ENCODE measurements at regions not wholly inside any gene's neighbourhood (a gene's known extent, or its start where the extent isn't known, plus 50 kb on each side); places are given as distances from the start of the nearest gene placed in this dataset.

- H3K4me2 ChIP-seq (ENCODE audit: insufficient read depth, low read length), result no peak overlapping the region
- H3K27me3 ChIP-seq (ENCODE audit: insufficient read depth, low read length, poor library complexity), result no peaks in the 10 kb centered on the region
- ATAC-seq (ENCODE audit: insufficient read depth, low read depth) (no peak), DNase-seq (no peak)
- no peaks in the 10 kb centered on the region for H3K79me2 ChIP-seq (ENCODE audit: insufficient read depth, low read length)
- H2AFZ ChIP-seq (ENCODE audit: low read depth, low read length), result no peak overlapping the region
- H3K36me3 ChIP-seq (ENCODE audit: insufficient read depth, low read length), result no peaks in the 10 kb centered on the region
- H3K9me3 ChIP-seq (ENCODE audit: insufficient read depth, low read length, severe bottlenecking), result no peaks in the 10 kb centered on the region
- no peak overlapping the region for H3K4me3 ChIP-seq (ENCODE audit: low read depth in 1 of 2, low read length in 2 of 2)
- no peaks in the 10 kb centered on the region for H4K20me1 ChIP-seq (ENCODE audit: insufficient read depth, low read length)
- TF ChIP-seq EZH2 (IDR thresholded peaks at IDR 0.05; ENCODE audit: borderline replicate concordance, low read depth, low read length, severe bottlenecking) (no peak), CTCF (IDR thresholded peaks at IDR 0.05; ENCODE audit: borderline replicate concordance, extremely low read depth, low read length, poor library complexity, severe bottlenecking) (no peak)
- no peaks in the 10 kb centered on the region for H3K4me1 ChIP-seq (ENCODE audit: insufficient read depth, low read length)
- H3K9ac ChIP-seq (ENCODE audit: low read depth, low read length), result no peak overlapping the region
- no peak overlapping the region for H3K27ac ChIP-seq (ENCODE audit: low read length)
Observed at GRCh38 chr13:34772206-34772605, 169.9 kb upstream of the NBEA start.

GRCh38 chr13:34772881-34773280, 169.2 kb upstream of the NBEA start:
- H3K27ac ChIP-seq (ENCODE audit: low read length), result no peak overlapping the region
- no peaks in the 10 kb centered on the region for H3K4me1 ChIP-seq (ENCODE audit: insufficient read depth, low read length)
- no peaks in the 10 kb centered on the region for H3K27me3 ChIP-seq (ENCODE audit: insufficient read depth, low read length, poor library complexity)
- no peaks in the 10 kb centered on the region for H4K20me1 ChIP-seq (ENCODE audit: insufficient read depth, low read length)
- no peak overlapping the region for H3K4me3 ChIP-seq (ENCODE audit: low read depth in 1 of 2, low read length in 2 of 2)
- DNase-seq, result no peak
- ATAC-seq (ENCODE audit: insufficient read depth, low read depth), result no peak
- H3K9me3 ChIP-seq (ENCODE audit: insufficient read depth, low read length, severe bottlenecking), result no peaks in the 10 kb centered on the region
- no peak overlapping the region for H2AFZ ChIP-seq (ENCODE audit: low read depth, low read length)
- TF ChIP-seq CTCF (IDR thresholded peaks at IDR 0.05; ENCODE audit: borderline replicate concordance, extremely low read depth, low read length, poor library complexity, severe bottlenecking) (no peak), EZH2 (IDR thresholded peaks at IDR 0.05; ENCODE audit: borderline replicate concordance, low read depth, low read length, severe bottlenecking) (no peak)
- no peak overlapping the region for H3K9ac ChIP-seq (ENCODE audit: low read depth, low read length)
- H3K79me2 ChIP-seq (ENCODE audit: insufficient read depth, low read length), result no peaks in the 10 kb centered on the region
- no peak overlapping the region for H3K4me2 ChIP-seq (ENCODE audit: insufficient read depth, low read length)
- no peaks in the 10 kb centered on the region for H3K36me3 ChIP-seq (ENCODE audit: insufficient read depth, low read length)

GRCh38 chr13:34776390-34776981, 165.6 kb upstream of the NBEA start:
- no peaks in the 10 kb centered on the region for H3K4me1 ChIP-seq (ENCODE audit: insufficient read depth, low read length)
- no peak overlapping the region for H3K4me2 ChIP-seq (ENCODE audit: insufficient read depth, low read length)
- H3K36me3 ChIP-seq (ENCODE audit: insufficient read depth, low read length), result no peaks in the 10 kb centered on the region
- no peaks in the 10 kb centered on the region for H4K20me1 ChIP-seq (ENCODE audit: insufficient read depth, low read length)
- H3K27me3 ChIP-seq (ENCODE audit: insufficient read depth, low read length, poor library complexity), result no peaks in the 10 kb centered on the region
- H3K27ac ChIP-seq (ENCODE audit: low read length), result no peak overlapping the region
- ATAC-seq (ENCODE audit: insufficient read depth, low read depth), result no peak
- no peak overlapping the region for H2AFZ ChIP-seq (ENCODE audit: low read depth, low read length)
- TF ChIP-seq CTCF (IDR thresholded peaks at IDR 0.05; ENCODE audit: borderline replicate concordance, extremely low read depth, low read length, poor library complexity, severe bottlenecking), result no peak
- no peak for TF ChIP-seq EZH2 (IDR thresholded peaks at IDR 0.05; ENCODE audit: borderline replicate concordance, low read depth, low read length, severe bottlenecking)
- no peak for DNase-seq
- H3K79me2 ChIP-seq (ENCODE audit: insufficient read depth, low read length), result no peaks in the 10 kb centered on the region
- H3K9ac ChIP-seq (ENCODE audit: low read depth, low read length), result no peak overlapping the region
- H3K9me3 ChIP-seq (ENCODE audit: insufficient read depth, low read length, severe bottlenecking), result no peaks in the 10 kb centered on the region
- no peak overlapping the region for H3K4me3 ChIP-seq (ENCODE audit: low read depth in 1 of 2, low read length in 2 of 2)

All from DND-41 (cell line).